ENCODE measurements at regions not wholly inside any gene's neighbourhood (a gene's known extent, or its start where the extent isn't known, plus 50 kb on each side); places are given as distances from the start of the nearest gene placed in this dataset.

DNA sequence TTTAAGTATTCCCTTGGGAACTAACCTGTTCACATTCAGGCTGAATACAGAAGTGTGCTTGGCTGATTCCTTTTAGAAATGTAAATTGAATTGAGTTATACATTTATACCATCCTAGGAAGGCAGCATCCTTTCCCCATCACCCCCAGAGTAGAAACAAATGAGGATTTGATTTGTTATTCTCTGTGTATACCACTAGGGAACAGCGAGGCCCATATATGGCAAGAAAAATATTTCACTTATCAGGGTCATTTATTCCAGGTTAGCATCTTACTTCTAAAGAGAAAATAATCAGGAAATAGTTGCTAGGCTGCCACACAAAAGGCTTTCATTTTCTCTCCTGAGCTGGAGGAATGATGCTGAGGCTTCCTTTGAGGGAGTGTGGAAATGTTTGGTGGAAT, 516.9 kb downstream of the PIK3C3 start:
- no peak for TF ChIP-seq EZH2phosphoT487 (IDR thresholded peaks at IDR 0.05; ENCODE audit: borderline replicate concordance)
- TF ChIP-seq, protein P1, sequence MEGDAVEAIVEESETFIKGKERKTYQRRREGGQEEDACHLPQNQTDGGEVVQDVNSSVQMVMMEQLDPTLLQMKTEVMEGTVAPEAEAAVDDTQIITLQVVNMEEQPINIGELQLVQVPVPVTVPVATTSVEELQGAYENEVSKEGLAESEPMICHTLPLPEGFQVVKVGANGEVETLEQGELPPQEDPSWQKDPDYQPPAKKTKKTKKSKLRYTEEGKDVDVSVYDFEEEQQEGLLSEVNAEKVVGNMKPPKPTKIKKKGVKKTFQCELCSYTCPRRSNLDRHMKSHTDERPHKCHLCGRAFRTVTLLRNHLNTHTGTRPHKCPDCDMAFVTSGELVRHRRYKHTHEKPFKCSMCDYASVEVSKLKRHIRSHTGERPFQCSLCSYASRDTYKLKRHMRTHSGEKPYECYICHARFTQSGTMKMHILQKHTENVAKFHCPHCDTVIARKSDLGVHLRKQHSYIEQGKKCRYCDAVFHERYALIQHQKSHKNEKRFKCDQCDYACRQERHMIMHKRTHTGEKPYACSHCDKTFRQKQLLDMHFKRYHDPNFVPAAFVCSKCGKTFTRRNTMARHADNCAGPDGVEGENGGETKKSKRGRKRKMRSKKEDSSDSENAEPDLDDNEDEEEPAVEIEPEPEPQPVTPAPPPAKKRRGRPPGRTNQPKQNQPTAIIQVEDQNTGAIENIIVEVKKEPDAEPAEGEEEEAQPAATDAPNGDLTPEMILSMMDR (conservative IDR thresholded peaks at IDR 0.05; ENCODE audit: low read length) = no peak
- Histone ChIP-seq H3K27me3 (ENCODE audit: insufficient read depth, low read length, poor library complexity, severe bottlenecking) (no peaks in the 10 kb centered on the region), H3K79me2 (ENCODE audit: insufficient read depth, low read length) (no peaks in the 10 kb centered on the region)

DNA sequence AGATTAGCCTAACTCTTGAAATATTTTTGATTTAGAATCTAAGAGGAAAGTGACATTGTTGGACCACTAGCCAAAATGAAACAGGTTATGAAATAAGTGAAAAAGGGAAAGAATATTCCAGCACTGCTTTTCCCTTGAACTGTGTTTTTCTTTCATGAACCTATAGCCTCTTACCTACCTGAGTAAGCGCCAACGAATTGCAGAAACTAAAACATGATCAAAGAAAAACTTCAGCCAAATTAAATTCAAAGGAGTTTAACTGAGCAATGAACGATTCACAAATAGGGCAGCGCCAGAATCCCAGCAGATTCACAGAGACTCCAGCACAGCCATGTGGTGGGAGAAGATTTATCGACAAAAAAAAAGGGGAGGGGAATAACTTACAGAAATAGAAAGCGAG, 518.6 kb downstream of the PIK3C3 start:
- Histone ChIP-seq H2AFZ (ENCODE audit: low read length) (no peak overlapping the region), H3K9me3 (ENCODE audit: insufficient read depth, low read depth, low read length) (no peaks in the 10 kb centered on the region), H3K36me3 (ENCODE audit: insufficient read depth, low read length) (no peaks in the 10 kb centered on the region), H3K79me2 (ENCODE audit: insufficient read depth, low read length) (no peaks in the 10 kb centered on the region), H3K9ac (ENCODE audit: low read depth, low read length, poor library complexity, severe bottlenecking) (no peak overlapping the region), H3K9me2 (replicated peaks; ENCODE audit: low read depth, low read length) (no peaks in the 10 kb centered on the region), H3K27me3 (ENCODE audit: insufficient read depth, low read length, poor library complexity, severe bottlenecking) (no peaks in the 10 kb centered on the region), H4K20me1 (ENCODE audit: insufficient read depth, low read length, poor library complexity, severe bottlenecking) (no peaks in the 10 kb centered on the region), H3K4me2 (ENCODE audit: low read depth, low read length, poor library complexity, severe bottlenecking) (no peak overlapping the region), H3K4me3 (ENCODE audit: low read length, poor library complexity, severe bottlenecking) (no peak overlapping the region), H3K4me1 (ENCODE audit: insufficient read depth, low read length, poor library complexity, severe bottlenecking) (no peaks in the 10 kb centered on the region), H3F3A (ENCODE audit: low read depth) (no peaks in the 10 kb centered on the region)
- TF ChIP-seq, protein P1 (conservative IDR thresholded peaks at IDR 0.05; ENCODE audit: low read length) = no peak

More for the DNA sequence above, 516.9 kb downstream of the PIK3C3 start:
- Histone ChIP-seq H3K9me2 (replicated peaks; ENCODE audit: low read depth, low read length) (no peaks in the 10 kb centered on the region), H3K9ac (ENCODE audit: low read depth, low read length, poor library complexity, severe bottlenecking) (no peak overlapping the region), H2AFZ (ENCODE audit: low read length) (no peak overlapping the region), H3K4me3 (ENCODE audit: low read length, poor library complexity, severe bottlenecking) (no peak overlapping the region), H3K9me3 (ENCODE audit: insufficient read depth, low read depth, low read length) (no peaks in the 10 kb centered on the region), H4K20me1 (ENCODE audit: insufficient read depth, low read length, poor library complexity, severe bottlenecking) (no peaks in the 10 kb centered on the region), H3K4me1 (ENCODE audit: insufficient read depth, low read length, poor library complexity, severe bottlenecking) (no peaks in the 10 kb centered on the region), H3K4me2 (ENCODE audit: low read depth, low read length, poor library complexity, severe bottlenecking) (no peak overlapping the region), H3K36me3 (ENCODE audit: insufficient read depth, low read length) (no peaks in the 10 kb centered on the region), H3F3A (ENCODE audit: low read depth) (no peaks in the 10 kb centered on the region)

DNA sequence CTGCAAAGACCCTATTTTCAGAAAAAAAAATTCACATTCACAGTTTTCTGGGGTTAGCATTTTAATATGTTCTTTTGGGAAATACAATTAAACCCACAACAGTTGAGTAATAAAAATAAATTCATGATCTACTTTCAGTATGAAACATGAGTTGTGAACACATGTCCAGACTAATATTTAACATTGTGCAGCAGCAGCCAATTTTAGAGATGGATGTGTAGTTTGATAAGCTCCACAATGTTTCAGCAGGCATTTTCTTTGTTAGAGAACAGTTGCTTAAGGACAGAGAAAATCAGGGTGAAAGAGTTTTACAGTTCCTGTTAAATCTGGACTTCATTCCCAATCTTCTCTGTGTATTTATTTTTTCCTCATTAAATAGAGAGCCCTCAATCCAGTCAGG, 519.5 kb downstream of the PIK3C3 start:
- Histone ChIP-seq H3K4me1 (ENCODE audit: insufficient read depth, low read length, poor library complexity, severe bottlenecking) (no peaks in the 10 kb centered on the region), H3K36me3 (ENCODE audit: insufficient read depth, low read length) (no peaks in the 10 kb centered on the region)

More for the DNA sequence above, 519.5 kb downstream of the PIK3C3 start:
- Histone ChIP-seq H3K27me3 (ENCODE audit: insufficient read depth, low read length, poor library complexity, severe bottlenecking) (no peaks in the 10 kb centered on the region), H3F3A (ENCODE audit: low read depth) (no peaks in the 10 kb centered on the region), H3K79me2 (ENCODE audit: insufficient read depth, low read length) (no peaks in the 10 kb centered on the region), H3K9me3 (ENCODE audit: insufficient read depth, low read depth, low read length) (no peaks in the 10 kb centered on the region), H3K9ac (ENCODE audit: low read depth, low read length, poor library complexity, severe bottlenecking) (no peak overlapping the region), H3K4me2 (ENCODE audit: low read depth, low read length, poor library complexity, severe bottlenecking) (no peak overlapping the region), H3K9me2 (replicated peaks; ENCODE audit: low read depth, low read length) (no peaks in the 10 kb centered on the region), H3K4me3 (ENCODE audit: low read length, poor library complexity, severe bottlenecking) (no peak overlapping the region), H2AFZ (ENCODE audit: low read length) (no peak overlapping the region), H4K20me1 (ENCODE audit: insufficient read depth, low read length, poor library complexity, severe bottlenecking) (no peaks in the 10 kb centered on the region)
- TF ChIP-seq, protein P1 (conservative IDR thresholded peaks at IDR 0.05; ENCODE audit: low read length) = no peak
- TF ChIP-seq EZH2phosphoT487 (IDR thresholded peaks at IDR 0.05; ENCODE audit: borderline replicate concordance) = no peak
